Liver (tissue), 8 donors: ENCODE measurements at regions not wholly inside any gene's neighbourhood (a gene's known extent, or its start where the extent isn't known, plus 50 kb on each side); places are given as distances from the start of the nearest gene placed in this dataset.

ENCODE experiments used
- DNase-seq: peaks from one replicate; pipeline ENCODE4 v3.0.0-alpha.2; 2017; ENCODE audit warnings: low spot score
- H3K27ac ChIP-seq, 2 donors: one replicate each; pipeline ENCODE4 v1.7.0; 2013; ENCODE audit warnings: inconsistent platforms in 2 of 2, low read length in 2 of 2, control low read depth in 1 of 2, low read depth in 1 of 2, mild to moderate bottlenecking in 1 of 2
- H3K27me3 ChIP-seq, 4 donors: one replicate each; pipeline versions ENCODE4 v1.6.1 to v1.7.0; 2013; ENCODE audit warnings: low read length in 3 of 4, inconsistent platforms in 1 of 4, mild to moderate bottlenecking in 1 of 4, moderate library complexity in 1 of 4; ENCODE audit not compliant: control insufficient read depth in 4 of 4, insufficient read depth in 4 of 4
- H3K36me3 ChIP-seq, 4 donors: one replicate each; pipeline versions ENCODE4 v1.6.1 to v1.7.0; 2013; ENCODE audit warnings: low read length in 3 of 4, mild to moderate bottlenecking in 3 of 4, low read depth in 1 of 4, moderate library complexity in 1 of 4; ENCODE audit not compliant: control insufficient read depth in 4 of 4, insufficient read depth in 3 of 4
- H3K4me1 ChIP-seq, 4 donors: one replicate each; pipeline versions ENCODE4 v1.6.1 to v1.7.0; 2013; ENCODE audit warnings: low read length in 3 of 4, mild to moderate bottlenecking in 3 of 4, moderate library complexity in 1 of 4; ENCODE audit not compliant: control insufficient read depth in 4 of 4, insufficient read depth in 4 of 4
- H3K4me3 ChIP-seq, 3 donors: one replicate each; pipeline versions ENCODE4 v1.6.1 to v1.7.0; 2013; ENCODE audit warnings: low read length in 3 of 3, control low read depth in 1 of 3, low read depth in 1 of 3, mild to moderate bottlenecking in 1 of 3
- H3K9ac ChIP-seq, 2 donors: one replicate each; pipeline ENCODE4 v1.7.0; 2013; ENCODE audit warnings: low read length in 2 of 2, mild to moderate bottlenecking in 2 of 2, moderate library complexity in 2 of 2, control low read depth in 1 of 2, low read depth in 1 of 2
- H3K9me3 ChIP-seq, 4 donors: one replicate each; pipeline versions ENCODE4 v1.6.1 to v1.7.0; 2013; ENCODE audit warnings: low read length in 3 of 4; ENCODE audit not compliant: control insufficient read depth in 4 of 4
- CTCF ChIP-seq: fragments of 150-350 bp; IDR thresholded peaks from 2 replicates; pipeline ENCODE4 v1.5.1; 2017; ENCODE audit warnings: improper control_type of control experiment, low read depth, low read length; ENCODE audit not compliant: missing input control
- EGR1 ChIP-seq, 2 donors: IDR thresholded peaks; 2 replicates each; pipeline ENCODE4 v1.6.1; 2016 to 2018; ENCODE audit warnings: antibody characterized with exemption in 2 of 2, low read depth in 2 of 2
- FOXA1 ChIP-seq: IDR thresholded peaks from 2 replicates; pipeline ENCODE4 v1.6.1; 2016; ENCODE audit warnings: antibody characterized with exemption
- FOXA2 ChIP-seq: IDR thresholded peaks from 2 replicates; pipeline ENCODE4 v1.6.1; 2016; ENCODE audit warnings: antibody characterized with exemption
- HNF4A ChIP-seq, 2 donors: conservative IDR thresholded peaks; 2 replicates each; pipeline ENCODE4 v1.6.1; 2016; ENCODE audit warnings: antibody characterized with exemption in 2 of 2, mild to moderate bottlenecking in 2 of 2
- HNF4G ChIP-seq: IDR thresholded peaks from 2 replicates; pipeline ENCODE4 v1.6.1; 2016; ENCODE audit warnings: antibody characterized with exemption
- JUND ChIP-seq, 2 donors: IDR thresholded peaks; 2 replicates each; pipeline ENCODE4 v1.6.1; 2016; ENCODE audit warnings: antibody characterized with exemption in 2 of 2
- NR2F2 ChIP-seq: IDR thresholded peaks from 2 replicates; pipeline ENCODE4 v1.6.1; 2016; ENCODE audit warnings: antibody characterized with exemption
- RXRA ChIP-seq, 2 donors: IDR thresholded peaks; 2 replicates each; pipeline ENCODE4 v1.6.1; 2017 to 2018; ENCODE audit warnings: antibody characterized with exemption in 2 of 2, mild to moderate bottlenecking in 1 of 2
- SP1 ChIP-seq: IDR thresholded peaks from 2 replicates; pipeline ENCODE4 v1.6.1; 2018; ENCODE audit warnings: antibody characterized with exemption, mild to moderate bottlenecking
- TAF1 ChIP-seq: conservative IDR thresholded peaks from 2 replicates; pipeline ENCODE4 v1.6.1; 2016; ENCODE audit warnings: antibody characterized with exemption, mild to moderate bottlenecking
- YY1 ChIP-seq: IDR thresholded peaks from 2 replicates; pipeline ENCODE4 v1.6.1; 2016; ENCODE audit warnings: antibody characterized with exemption, mild to moderate bottlenecking
- WGBS: extraction: QIAGEN DNeasy Blood & Tissue Kit; methylation state at CpG from one replicate; pipeline ENCODE4 v1.1.7; 2013; 5-methylcytosine and 5-hydroxymethylcytosine counted together
- TF ChIP-seq, protein P1 (sequence below): IDR thresholded peaks from 2 replicates; pipeline ENCODE4 v1.6.1; 2016; ENCODE audit warnings: antibody characterized with exemption
- TF ChIP-seq, protein P2 (sequence below): IDR thresholded peaks from 2 replicates; pipeline ENCODE4 v1.6.1; 2016; ENCODE audit warnings: antibody characterized with exemption
- TF ChIP-seq, protein P3 (sequence below): IDR thresholded peaks from 2 replicates; pipeline ENCODE4 v1.6.1; 2016; ENCODE audit warnings: antibody characterized with exemption
- TF ChIP-seq, protein P4 (sequence below): IDR thresholded peaks from 2 replicates; pipeline ENCODE4 v1.6.1; 2016; ENCODE audit warnings: antibody characterized with exemption, mild to moderate bottlenecking
- donor health status: healthy.
- donor health status: healthy.
- donor health status: healthy.
- donor health status: healthy.
- donor health status: healthy.

DNA sequence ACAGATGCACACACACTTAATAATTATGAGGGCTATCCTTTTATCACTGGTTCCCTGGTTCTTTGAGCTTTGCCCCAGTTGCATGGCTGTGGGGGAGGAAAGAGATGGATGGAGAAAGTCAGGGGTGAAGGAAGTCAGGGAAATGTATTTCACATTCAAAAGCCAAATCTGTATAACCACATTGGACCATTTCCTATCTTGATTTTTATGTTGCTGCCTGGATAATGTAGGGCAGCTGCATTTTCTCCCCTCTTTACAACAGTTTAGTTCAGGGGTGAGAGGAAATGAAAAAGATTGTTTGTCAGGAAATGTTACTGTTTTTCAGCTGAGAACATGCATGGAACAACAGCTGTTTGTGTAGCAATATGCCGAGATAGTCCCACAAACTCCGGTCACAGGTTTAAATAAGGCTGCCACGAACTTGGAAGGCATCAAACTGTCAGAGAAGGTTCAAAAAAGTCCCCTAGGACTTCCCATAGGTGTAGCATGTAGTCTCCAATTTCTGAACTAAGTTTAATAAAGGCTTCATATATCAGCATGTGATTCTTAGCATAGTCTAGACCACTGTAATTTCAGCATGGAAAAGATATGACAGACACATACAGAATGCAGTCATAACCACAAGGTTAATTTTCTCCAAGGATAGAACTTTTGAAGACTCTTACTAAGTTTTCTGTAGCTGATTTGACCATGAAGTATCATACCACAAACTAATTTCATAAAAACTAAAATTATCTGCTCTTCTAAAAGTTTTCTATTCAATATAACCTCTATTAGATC lies 82.1 kb upstream of the COL21A1 start:
- Histone ChIP-seq H3K9ac (no peak overlapping the region), H3K4me3 (no peak overlapping the region), H3K9me3 (no peaks in the 10 kb centered on the region), H3K27me3 (no peaks in the 10 kb centered on the region), H3K36me3 (no peaks in the 10 kb centered on the region), H3K4me1 (no peaks in the 10 kb centered on the region), H3K27ac (no peak overlapping the region)
- WGBS = 58% methylated on average over 3 of the region's 3 CpGs
- no peak for TF ChIP-seq HNF4A (conservative IDR thresholded peaks at IDR 0.05)
- no peak for TF ChIP-seq YY1
- TF ChIP-seq, protein P1, sequence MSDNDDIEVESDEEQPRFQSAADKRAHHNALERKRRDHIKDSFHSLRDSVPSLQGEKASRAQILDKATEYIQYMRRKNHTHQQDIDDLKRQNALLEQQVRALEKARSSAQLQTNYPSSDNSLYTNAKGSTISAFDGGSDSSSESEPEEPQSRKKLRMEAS = no peak
- peak; percentile 20 for TF ChIP-seq SP1
- no peak for TF ChIP-seq JUND (IDR thresholded peaks at IDR 0.05)
- peak; percentile 53 for TF ChIP-seq NR2F2
- DNase-seq = no peak

GRCh38 chr6:56328728-56329090 lies 81.3 kb upstream of the COL21A1 start:
- DNase-seq = no peak
- 69% methylated on average over 5 of the region's 5 CpGs for WGBS
- TF ChIP-seq TAF1 (no peak), YY1 (no peak), HNF4G (no peak), FOXA1 (no peak), HNF4A (conservative IDR thresholded peaks at IDR 0.05) (no peak), RXRA (IDR thresholded peaks at IDR 0.05) (no peak), FOXA2 (no peak), SP1 (no peak), JUND (IDR thresholded peaks at IDR 0.05) (no peak), NR2F2 (no peak), CTCF (no peak), EGR1 (IDR thresholded peaks at IDR 0.05; ENCODE audit: low read depth in 2 of 2) (no peak)
- TF ChIP-seq, protein P1 = no peak
- Histone ChIP-seq H3K4me3 (no peak overlapping the region), H3K36me3 (no peaks in the 10 kb centered on the region), H3K4me1 (no peaks in the 10 kb centered on the region), H3K9ac (no peak overlapping the region), H3K27me3 (no peaks in the 10 kb centered on the region), H3K9me3 (no peaks in the 10 kb centered on the region), H3K27ac (no peak overlapping the region)

GRCh38 chr6:56327946-56328727 lies 80.8 kb upstream of the COL21A1 start:
- Histone ChIP-seq H3K9ac (no peak overlapping the region), H3K4me3 (no peak overlapping the region), H3K4me1 (no peaks in the 10 kb centered on the region), H3K27me3 (no peaks in the 10 kb centered on the region), H3K9me3 (no peaks in the 10 kb centered on the region), H3K36me3 (no peaks in the 10 kb centered on the region), H3K27ac (no peak overlapping the region)
- 81% methylated on average over 3 of the region's 3 CpGs for WGBS
- DNase-seq = no peak
- TF ChIP-seq RXRA (IDR thresholded peaks at IDR 0.05) = no peak
- TF ChIP-seq JUND (IDR thresholded peaks at IDR 0.05) = no peak
- no peak for TF ChIP-seq FOXA1
- no peak for TF ChIP-seq HNF4A (conservative IDR thresholded peaks at IDR 0.05)
- TF ChIP-seq, protein P2, sequence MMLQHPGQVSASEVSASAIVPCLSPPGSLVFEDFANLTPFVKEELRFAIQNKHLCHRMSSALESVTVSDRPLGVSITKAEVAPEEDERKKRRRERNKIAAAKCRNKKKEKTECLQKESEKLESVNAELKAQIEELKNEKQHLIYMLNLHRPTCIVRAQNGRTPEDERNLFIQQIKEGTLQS = no peak
- no peak for TF ChIP-seq YY1
- no peak for TF ChIP-seq HNF4G
- TF ChIP-seq, protein P3, sequence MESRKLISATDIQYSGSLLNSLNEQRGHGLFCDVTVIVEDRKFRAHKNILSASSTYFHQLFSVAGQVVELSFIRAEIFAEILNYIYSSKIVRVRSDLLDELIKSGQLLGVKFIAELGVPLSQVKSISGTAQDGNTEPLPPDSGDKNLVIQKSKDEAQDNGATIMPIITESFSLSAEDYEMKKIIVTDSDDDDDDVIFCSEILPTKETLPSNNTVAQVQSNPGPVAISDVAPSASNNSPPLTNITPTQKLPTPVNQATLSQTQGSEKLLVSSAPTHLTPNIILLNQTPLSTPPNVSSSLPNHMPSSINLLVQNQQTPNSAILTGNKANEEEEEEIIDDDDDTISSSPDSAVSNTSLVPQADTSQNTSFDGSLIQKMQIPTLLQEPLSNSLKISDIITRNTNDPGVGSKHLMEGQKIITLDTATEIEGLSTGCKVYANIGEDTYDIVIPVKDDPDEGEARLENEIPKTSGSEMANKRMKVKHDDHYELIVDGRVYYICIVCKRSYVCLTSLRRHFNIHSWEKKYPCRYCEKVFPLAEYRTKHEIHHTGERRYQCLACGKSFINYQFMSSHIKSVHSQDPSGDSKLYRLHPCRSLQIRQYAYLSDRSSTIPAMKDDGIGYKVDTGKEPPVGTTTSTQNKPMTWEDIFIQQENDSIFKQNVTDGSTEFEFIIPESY = no peak
- TF ChIP-seq, protein P4, sequence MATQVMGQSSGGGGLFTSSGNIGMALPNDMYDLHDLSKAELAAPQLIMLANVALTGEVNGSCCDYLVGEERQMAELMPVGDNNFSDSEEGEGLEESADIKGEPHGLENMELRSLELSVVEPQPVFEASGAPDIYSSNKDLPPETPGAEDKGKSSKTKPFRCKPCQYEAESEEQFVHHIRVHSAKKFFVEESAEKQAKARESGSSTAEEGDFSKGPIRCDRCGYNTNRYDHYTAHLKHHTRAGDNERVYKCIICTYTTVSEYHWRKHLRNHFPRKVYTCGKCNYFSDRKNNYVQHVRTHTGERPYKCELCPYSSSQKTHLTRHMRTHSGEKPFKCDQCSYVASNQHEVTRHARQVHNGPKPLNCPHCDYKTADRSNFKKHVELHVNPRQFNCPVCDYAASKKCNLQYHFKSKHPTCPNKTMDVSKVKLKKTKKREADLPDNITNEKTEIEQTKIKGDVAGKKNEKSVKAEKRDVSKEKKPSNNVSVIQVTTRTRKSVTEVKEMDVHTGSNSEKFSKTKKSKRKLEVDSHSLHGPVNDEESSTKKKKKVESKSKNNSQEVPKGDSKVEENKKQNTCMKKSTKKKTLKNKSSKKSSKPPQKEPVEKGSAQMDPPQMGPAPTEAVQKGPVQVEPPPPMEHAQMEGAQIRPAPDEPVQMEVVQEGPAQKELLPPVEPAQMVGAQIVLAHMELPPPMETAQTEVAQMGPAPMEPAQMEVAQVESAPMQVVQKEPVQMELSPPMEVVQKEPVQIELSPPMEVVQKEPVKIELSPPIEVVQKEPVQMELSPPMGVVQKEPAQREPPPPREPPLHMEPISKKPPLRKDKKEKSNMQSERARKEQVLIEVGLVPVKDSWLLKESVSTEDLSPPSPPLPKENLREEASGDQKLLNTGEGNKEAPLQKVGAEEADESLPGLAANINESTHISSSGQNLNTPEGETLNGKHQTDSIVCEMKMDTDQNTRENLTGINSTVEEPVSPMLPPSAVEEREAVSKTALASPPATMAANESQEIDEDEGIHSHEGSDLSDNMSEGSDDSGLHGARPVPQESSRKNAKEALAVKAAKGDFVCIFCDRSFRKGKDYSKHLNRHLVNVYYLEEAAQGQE = no peak
